LNCaP clone FGC (cell line): ENCODE measurements at regions not wholly inside any gene's neighbourhood (a gene's known extent, or its start where the extent isn't known, plus 50 kb on each side); places are given as distances from the start of the nearest gene placed in this dataset.

ENCODE experiments used
- DNase-seq: peaks from one replicate; pipeline ENCODE4 v3.0.0-alpha.2; 2011; ENCODE audit warnings: low read depth
- H3K4me3 ChIP-seq: 2 replicates; pipeline ENCODE4 v1.5.1; 2011; ENCODE audit warnings: mild to moderate bottlenecking, low read depth, low read length, control low read depth
- TF ChIP-seq, protein P1 (sequence below): IDR thresholded peaks from 2 replicates; pipeline ENCODE4 v1.5.1; 2012; ENCODE audit warnings: mild to moderate bottlenecking; ENCODE audit not compliant: control insufficient read depth, insufficient read depth; ENCODE audit errors: extremely low read depth

DNA sequence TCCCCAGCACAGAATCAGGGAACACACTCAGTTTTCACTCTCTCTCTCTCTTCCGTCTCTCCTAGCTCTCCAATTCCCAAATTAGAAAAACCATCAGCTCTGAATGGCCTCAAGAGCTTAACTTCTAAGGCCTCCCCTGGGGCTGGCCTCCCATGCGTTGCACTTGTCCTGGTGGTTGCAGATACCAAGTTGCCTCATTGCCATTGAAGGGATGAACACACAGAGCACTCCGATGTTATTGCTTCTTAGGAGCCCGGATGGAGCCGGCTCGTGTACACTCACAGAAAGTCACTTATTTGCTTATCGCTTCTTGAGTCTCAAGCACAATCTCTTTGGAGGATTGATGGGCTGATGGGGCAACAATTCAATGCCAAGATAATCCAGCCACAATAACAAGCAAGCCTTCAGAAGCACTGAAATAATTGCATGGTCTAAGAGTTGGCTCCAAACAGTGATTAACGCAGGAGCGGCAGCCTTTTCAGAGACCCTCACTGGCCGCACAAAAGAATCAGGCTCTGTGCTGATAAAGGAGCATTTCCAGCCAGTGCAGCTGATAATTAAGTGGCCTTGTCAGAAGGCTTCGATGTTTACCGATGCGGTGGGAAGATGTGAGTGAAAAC, 175.8 kb upstream of the TMEM132C start:
- TF ChIP-seq, protein P1, sequence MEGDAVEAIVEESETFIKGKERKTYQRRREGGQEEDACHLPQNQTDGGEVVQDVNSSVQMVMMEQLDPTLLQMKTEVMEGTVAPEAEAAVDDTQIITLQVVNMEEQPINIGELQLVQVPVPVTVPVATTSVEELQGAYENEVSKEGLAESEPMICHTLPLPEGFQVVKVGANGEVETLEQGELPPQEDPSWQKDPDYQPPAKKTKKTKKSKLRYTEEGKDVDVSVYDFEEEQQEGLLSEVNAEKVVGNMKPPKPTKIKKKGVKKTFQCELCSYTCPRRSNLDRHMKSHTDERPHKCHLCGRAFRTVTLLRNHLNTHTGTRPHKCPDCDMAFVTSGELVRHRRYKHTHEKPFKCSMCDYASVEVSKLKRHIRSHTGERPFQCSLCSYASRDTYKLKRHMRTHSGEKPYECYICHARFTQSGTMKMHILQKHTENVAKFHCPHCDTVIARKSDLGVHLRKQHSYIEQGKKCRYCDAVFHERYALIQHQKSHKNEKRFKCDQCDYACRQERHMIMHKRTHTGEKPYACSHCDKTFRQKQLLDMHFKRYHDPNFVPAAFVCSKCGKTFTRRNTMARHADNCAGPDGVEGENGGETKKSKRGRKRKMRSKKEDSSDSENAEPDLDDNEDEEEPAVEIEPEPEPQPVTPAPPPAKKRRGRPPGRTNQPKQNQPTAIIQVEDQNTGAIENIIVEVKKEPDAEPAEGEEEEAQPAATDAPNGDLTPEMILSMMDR, result no peak
- no peak overlapping the region for H3K4me3 ChIP-seq
- no peak for DNase-seq

DNA sequence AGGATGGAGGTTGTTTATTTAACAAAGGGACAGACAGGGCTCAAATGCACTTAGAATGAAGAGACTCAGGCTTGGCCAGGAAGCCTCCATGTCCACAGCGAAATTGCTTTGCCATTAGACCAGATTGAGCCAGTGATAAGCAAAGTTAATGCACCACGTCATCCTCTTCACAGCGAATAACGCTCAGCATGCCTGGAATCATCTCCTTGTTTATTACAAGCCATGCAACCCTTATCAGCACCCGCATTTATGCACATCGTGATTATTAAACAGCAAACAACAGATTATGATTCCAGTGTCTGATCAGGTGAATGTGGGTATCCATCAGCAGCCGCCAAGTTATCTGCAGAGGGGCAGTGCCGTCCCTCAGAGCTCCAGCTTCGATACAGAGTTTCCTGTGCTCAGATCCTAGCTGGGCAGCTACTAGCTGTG, 175.0 kb upstream of the TMEM132C start:
- no peak overlapping the region for H3K4me3 ChIP-seq
- no peak for DNase-seq
- TF ChIP-seq, protein P1, result no peak

DNA sequence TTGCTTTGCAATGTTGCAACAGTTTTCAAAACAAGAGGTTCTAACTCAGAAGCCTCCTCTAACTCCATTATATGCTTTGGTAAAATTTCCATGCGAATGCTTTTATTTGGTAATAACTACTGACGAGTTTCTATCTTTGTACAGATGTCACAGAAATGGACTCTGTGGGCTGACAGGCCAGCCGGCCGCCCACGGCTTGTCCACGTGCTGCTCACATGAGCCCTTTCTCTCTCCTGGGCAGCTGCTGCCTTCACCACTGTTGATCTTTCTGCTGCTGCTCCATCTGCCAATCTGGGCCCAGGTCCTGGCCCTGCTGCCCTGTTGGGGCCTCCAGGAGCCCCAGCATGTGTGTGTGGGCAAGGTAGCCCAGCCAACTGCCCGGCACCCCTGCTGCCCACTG, 168.2 kb upstream of the TMEM132C start:
- no peak for DNase-seq
- TF ChIP-seq, protein P1, result no peak
- no peak overlapping the region for H3K4me3 ChIP-seq

DNA sequence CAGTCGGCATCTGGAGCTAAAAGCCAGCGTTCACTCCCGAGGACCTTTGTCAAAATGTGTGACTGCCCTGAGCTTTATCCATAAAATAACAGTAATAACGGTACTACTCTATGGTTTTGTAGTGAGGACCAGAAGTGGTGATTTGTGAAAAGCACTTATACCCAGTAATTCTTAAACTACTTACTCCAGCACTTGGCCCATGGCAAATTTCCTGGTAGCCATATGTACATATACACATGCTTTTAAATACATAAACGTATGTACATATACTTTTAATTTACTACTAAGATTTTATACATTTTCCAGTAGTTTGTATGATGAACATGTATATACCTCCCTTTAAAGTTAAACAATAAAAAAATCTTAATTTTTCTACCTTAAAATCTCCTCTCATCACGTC, 163.8 kb upstream of the TMEM132C start:
- TF ChIP-seq, protein P1, result no peak
- no peak for DNase-seq
- no peak overlapping the region for H3K4me3 ChIP-seq

DNA sequence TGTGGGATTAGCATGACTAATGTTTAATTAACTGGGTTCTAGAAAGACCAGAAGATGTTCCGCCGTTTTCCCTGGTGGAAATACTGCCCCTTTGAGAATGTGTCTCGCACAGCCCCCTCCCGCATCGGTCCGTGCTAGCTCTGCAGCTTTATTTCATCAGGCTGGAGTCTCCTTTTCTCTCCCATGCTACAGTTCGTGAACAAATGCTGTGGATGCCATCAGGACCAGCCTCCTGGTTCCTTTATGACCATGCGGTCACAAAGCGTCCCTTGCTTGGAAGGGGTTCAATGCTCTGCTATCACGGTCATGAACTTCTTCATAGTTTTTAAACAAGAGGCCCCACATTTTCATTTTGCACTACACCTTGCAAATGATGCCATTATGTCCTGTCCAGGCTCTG, 157.7 kb upstream of the TMEM132C start:
- TF ChIP-seq, protein P1, result no peak
- H3K4me3 ChIP-seq, result no peak overlapping the region
- DNase-seq, result no peak

DNA sequence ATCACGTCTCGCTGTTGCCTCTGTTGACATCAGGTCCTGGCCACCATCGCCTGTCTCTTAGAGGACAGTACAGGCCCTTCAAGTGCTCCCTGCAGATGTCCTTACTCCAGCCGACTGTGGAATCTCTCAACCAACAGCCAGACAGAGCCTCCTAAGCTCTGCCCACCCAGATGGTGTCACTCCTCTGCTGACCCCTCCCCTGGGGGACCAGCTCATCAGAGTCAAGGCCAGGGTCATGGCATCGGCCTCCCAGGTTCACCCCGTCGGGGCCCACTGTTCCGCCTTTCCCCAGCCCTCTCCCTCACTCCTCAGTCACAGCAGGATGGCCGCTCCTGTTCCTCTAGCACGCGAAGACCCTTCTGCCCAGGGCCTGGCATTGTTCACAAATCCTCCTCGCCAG, 157.3 kb upstream of the TMEM132C start:
- no peak for DNase-seq
- TF ChIP-seq, protein P1, result no peak
- H3K4me3 ChIP-seq, result no peak overlapping the region

DNA sequence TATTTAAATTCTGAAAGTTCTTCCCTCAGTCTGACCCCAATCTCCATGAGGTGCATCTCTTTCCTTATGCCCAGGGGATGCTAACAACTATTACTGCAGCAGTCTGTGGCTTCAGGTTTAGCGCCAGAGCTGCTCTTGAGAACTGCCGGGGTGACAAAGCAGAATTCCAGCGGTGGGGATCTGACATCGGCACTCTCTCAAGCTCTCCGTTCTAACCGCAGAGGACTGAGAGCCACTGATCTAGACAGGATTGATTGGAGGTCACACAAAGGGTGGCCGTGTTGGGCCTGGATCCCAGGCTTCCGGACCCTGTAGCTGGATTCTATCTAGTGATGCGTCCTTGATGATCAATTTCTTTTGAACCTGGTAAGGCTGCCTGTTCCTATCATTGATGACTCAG, 155.6 kb upstream of the TMEM132C start:
- H3K4me3 ChIP-seq, result no peak overlapping the region
- no peak for DNase-seq
- TF ChIP-seq, protein P1, result no peak
